H4 (cell line): ENCODE measurements at regions not wholly inside any gene's neighbourhood (a gene's known extent, or its start where the extent isn't known, plus 50 kb on each side); places are given as distances from the start of the nearest gene placed in this dataset.

Experiments
- DNase-seq: peaks from one replicate; pipeline ENCODE4 v3.0.0-alpha.2; 2015; ENCODE audit warnings: low spot score

DNA sequence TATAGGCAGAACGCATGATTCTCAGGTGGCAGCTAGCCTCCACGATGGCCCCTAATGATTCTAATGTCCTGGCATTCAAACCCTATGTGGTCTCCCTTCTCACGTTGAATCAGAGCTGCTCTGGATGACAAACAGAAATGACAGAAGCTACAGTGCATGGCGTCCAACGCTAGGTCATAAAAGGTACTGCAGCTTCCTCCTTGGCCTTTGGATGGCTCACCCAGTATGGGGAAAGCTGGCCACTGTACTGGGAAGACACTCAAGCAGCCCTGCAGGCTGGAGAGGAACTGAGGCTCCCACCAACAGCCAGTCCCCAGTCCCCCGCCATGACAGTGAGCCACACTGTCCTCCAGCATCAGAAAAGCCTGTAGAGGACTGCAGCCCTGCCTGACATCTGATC, 286.3 kb downstream of the FAM43A start:
- DNase-seq, result no peak

DNA sequence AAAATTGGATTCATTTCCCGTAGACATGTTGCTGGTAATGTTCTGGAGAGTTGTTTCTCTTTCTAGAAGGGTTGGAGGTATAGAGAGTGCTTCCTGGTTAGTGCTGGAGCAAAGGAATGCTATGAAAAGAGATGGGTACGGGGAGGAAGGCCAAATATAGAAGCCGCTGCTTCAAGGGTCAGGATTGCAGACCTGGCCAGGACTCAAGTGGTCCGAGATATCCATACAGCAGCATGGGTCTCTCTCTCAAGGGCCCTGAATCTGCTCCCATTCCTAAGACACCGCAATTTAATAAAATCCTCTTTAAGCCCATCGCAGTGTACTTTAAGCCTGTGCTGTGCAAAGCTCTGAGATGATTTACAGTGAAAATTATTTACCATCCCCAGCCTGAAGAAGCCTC, 287.0 kb downstream of the FAM43A start:
- DNase-seq, result no peak

DNA sequence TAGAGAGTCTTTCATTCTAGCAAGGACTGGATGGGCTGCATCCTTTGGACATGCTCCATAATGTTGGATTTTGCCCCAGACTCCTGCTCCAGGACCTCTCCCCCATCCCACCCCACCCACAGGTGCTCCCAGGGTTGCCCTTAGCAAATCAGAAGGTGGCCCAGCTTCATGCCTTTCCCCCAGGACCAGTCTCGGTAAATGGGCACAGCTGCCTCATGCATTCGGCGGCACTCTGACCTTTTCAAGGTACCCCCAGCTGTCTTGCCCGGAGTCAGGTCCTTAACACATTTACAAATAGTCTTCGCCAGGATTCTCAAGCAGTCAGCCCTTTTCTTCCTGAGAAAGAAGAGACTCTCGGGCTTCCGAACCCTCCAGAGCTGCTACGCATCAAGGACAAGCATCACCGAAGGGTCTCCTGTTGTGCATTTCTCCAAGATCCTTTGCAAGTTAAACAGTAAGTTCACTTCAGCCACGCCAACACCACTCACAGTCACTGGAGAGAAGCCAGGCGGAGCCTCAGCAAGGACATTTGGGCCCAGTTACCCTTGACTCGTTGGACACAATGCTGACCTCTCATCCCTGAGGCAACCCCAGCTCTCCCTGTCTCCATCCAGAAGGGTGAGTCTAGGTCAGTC, 287.8 kb downstream of the FAM43A start:
- no peak for DNase-seq

DNA sequence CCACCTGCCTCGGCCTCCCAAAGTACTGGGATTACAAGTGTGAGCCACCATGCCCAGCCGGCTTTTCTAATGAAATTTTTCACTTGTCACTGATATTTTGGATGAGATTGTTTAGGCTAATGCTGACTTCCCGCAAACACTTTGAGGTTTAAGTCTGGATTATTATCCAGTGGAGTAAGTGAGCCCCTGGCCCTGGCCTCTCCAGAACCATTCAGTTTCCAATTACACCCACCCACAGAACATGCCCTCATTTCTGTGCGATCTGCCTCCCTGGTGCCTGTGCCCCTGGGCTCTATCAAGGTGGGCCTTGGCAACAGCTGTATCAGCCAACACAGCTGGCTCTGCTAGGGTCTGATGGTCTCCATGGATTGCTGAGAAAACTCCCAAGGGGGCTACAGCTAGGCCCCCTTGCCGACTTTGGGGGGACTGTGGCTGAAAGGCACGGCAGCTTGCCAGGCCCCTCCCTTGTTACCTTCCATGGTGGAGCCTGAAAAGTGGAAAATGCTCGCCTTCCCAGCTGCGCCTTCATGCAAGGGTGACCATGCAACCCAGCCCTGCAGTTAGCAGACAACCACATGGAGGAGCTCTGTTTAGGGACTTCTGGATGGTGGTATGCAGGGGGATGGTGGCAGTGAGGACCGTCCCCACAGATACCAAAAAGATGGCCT, 288.9 kb downstream of the FAM43A start:
- DNase-seq, result no peak

DNA sequence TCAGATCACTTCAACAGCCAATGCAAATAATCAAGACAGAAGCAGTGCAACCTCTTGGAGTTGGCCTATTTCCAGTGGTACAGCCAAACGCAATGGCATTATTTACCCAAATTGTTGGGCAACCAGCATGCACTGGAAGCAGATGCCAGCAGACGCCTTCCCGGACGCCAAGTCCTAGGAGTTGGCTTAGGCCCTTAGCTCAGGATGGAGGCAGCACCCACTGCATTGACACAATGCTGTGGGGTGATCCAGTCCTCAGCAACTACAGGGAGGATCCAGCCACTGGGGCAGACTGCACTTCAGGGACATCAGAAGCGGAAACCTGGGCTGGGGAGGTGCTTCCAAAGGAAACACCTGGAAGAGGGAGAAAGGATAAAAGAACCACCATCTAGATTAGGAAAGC, 290.4 kb downstream of the FAM43A start:
- no peak for DNase-seq

DNA sequence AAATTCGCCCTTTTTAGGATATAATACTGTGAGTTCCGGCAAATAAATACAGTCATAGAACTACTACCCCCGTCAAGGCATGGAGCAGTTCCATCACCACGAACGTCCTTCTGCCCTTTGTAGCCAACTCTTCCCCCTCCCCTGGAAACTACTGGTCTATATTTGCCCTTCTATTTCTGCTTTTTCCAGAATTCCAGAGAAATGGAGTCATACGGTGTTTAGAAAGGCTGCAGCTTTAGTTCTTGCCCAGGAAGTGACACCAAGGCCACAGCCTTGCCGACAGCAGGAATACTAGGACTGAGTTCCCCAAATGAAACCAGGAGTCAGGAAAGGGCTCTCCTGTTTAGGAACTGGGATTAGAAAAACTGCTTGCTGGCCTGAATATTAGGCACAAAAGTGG, 291.2 kb downstream of the FAM43A start:
- DNase-seq, result no peak

DNA sequence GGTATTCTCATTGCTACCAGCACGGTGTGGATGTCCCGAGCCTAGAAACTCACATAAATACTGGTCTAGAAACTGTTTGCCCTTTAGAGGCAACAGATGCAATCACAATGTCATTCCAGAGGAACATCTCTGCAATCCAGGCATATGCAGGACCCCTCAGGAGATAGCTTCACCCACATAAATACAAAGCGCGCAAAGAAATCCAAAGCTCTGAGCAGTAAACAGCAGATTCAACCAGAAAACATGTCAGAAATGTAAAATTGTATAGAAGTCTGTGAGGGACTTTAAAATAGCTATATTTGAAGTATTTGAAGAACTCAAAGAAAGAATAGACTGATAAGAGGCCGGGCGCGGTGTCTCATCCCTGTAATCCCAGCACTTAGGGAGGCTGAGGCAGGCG, 291.7 kb downstream of the FAM43A start:
- no peak for DNase-seq

DNA sequence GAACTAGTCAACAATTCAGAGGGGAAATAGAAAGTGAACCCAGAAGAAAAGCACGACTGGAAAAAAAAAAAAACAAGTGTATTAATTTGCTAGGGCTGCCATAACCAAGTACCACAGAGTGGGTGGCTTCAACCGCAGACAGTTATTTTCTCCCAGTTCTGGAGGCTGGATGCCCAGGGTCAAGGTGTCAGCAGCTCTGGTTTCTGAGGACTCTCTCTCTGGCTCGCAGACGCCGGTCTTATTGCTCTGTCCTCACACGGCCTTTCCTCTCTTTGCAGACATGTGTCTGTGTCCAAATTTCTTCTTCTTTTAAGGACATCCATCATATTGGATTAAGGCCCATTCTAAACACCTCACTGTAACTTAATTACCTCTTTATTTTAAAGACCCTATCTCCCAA, 291.8 kb downstream of the XXYLT1 start:
- DNase-seq, result no peak

DNA sequence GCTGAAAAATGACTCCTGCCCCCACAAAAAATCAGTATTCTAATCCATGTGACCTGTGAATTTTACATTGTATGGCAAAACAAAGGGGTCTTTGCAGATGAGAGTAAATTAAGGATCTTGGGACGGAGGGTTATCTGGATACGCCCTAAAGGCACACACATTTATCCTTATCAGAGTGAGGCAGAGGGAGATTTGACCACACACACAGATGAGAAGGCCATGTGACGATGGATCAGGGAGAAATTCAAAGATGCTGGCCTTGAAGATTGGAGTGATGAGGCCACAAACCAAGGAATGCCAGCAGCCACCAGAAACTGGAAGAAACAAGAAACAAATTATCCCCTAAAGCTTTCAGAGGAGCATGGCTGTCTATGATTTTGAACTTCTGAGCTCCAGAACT, 288.5 kb downstream of the XXYLT1 start:
- DNase-seq, result no peak

DNA sequence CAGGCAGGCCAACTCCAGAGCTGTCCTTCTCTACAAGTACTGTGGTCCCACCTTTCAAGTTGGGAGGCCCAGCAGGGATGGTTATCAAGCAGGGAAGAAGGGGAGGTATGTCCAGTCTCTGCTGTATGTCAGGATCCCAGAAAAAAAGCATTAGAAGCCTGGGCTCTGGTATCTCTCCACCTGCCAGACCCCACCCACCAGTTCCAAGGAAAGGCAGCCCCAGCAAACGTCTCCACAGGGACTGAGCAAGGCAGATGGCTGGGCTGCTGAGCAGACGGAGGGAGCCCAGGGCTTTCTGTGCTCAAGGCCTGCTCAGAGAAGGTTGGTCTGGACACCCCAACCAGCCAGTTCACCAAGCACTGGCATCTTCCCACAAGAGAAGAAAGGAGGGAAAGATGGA, 287.8 kb downstream of the XXYLT1 start:
- DNase-seq, result no peak

DNA sequence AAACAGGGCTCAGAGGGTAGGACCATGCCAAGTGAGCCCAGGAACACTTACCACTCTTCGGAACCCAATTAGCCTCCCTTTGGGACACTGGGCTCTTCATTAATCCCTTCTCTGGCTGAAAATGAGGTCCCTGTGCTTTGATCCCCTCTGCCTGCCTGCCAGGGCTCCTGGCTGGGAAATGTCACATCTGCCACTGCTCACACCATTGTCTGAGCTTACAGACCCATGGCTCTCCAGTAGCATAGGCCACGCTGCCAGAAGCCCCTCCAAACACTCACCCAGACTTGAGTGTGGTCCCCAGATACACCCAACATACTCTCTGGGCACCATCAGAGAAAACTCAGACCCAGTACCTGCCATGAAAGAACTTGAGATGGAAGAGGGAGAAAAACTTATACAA, 287.3 kb downstream of the XXYLT1 start:
- DNase-seq, result no peak

DNA sequence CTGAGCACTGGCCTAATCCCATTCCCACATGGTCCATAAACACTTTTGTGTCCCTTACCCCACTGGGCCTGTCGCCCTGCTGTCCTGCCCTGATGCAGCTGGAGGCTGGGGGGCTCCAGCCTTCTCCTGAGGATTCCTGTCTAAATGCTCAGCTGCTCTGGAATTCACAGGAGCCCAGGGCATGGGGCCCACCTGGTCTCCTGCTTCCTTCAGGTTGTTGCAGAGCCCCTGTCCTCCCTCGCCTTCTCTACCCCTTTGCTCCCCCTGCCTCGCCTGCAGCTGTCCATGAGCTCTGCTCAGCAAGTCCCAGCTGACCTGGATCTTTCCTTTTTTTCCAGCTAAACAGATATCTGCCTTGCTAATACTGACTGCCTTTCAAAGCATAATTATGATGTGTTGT, 286.9 kb downstream of the XXYLT1 start:
- no peak for DNase-seq

DNA sequence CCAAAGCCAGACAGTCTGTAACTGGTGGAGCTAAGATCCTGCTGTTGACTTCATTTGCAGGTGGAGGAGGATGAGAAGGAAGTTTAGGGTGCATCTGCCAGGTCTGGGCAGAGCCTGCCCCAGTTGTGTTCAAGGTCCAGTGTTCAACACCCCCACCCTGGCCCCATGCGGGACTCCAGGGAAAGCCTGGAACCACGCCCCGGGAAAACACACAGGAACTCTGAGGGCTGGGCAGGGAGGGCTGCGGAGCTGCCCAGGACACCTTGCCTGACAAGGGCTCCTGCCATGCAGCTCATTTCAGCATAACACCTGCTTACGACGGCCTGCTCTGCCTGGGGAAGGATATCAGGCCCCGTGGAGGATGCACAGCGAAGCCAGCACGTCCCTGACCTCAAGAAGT, 286.3 kb downstream of the XXYLT1 start:
- DNase-seq, result no peak

DNA sequence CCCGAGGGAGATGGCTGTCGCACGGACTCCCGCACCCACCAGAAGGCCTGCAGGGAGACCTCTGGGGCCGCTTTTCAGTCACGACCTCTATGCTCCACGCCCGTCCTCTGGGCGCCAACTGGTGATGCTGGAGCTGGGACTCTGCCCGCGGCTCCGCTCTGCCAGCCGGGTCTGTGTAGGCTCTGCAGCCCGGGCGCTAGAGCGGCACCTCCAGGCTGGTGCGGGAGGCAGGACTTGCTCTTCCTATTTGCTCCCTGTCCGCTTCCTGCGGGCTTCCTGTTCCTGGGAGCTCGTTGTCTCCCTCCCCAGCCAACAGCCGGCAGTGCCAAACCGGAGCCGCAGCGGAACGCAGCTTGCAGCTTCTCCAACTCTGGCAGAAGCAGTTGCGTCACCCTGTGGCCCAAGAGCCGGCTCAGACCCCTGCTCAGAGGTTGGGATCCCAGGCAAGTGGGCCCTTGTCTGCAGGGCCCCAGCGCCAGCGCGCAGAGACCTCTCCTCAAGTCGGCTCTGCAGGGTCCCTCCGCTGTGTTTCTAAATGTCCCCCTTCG, 285.9 kb downstream of the XXYLT1 start:
- DNase-seq, result no peak

DNA sequence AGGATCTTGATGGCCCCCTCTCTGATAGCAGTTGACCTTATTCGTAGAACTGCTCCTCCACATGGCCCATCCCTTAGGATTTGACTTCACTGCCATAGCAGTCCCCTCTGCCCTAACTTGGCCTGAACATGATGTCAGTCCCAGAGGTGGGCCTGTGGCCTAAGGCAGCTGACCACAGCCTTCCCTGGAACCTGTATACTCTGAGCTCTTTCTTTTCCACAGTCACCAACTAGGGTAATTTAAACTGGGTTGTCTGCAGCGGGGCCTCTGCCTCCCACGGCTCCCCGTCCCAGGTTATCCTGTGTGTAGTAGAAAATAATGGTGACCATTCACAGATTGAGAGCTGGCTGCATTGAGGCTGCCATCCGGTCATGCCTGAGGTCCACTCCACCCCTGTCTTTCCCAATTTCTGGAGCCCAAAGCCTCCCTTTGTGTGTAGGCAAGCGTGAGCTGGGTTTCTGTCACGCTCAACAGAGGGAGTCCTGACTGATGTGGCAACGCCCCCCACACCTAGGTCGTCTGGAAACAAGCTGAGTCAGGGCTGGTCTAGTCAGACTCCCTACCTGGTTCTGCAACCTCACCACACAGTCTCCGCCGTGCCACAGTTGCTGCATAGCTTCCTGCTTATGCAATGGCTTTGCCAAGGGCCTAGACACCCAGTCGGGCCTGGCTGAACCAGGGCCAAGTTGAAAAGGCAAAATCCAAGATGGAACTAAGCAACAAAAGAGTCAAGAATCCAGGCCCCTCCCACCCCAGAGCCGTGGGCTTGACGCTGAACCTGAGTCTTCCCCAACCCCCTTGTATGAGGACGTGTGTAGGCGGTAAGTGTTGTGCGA, 284.5 kb downstream of the XXYLT1 start:
- DNase-seq, result peak; percentile 82

DNA sequence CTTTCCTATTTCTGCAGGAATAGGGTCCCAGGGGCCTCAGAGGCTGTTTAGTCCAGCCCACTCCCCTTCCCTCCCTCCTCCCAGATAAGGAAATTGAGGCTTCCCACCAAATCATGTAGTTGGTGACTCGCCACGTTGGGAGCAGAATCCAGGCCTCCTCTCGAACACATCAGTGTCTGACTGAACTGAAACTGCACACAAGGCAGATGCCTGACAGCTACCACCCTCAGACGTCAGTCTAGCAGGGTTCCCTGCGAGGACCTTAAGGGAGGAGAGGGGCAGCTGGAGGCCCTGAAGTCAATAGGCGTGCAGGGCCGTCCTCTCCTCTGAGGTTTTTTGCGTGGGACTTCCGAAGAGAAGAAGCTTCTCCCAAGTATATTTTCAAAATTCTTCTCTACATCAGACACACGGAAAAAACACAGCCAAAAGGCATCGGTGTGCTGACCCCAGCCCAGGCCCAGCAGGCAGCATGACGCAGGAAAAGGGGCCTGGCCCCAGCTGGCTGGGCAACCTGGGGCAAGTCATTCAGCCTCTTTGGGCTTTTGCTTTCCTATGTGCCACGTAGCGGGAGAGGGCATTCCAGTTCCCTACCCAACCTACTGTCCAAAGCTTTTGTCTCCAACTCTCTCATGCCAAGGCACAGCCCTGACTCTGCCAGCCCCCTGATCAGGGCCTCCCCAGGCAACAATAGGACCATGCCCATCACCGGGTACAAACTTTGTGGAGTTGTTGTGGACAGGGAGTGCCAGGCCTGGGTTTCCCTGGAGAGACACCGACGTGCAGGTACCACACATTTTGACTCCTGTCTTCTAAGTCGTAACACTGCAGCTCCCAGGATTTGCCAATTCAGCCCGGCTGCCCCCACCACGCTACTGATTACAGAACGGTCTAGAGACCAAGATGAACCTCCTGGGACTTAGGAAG, 283.1 kb downstream of the XXYLT1 start:
- DNase-seq, result no peak

DNA sequence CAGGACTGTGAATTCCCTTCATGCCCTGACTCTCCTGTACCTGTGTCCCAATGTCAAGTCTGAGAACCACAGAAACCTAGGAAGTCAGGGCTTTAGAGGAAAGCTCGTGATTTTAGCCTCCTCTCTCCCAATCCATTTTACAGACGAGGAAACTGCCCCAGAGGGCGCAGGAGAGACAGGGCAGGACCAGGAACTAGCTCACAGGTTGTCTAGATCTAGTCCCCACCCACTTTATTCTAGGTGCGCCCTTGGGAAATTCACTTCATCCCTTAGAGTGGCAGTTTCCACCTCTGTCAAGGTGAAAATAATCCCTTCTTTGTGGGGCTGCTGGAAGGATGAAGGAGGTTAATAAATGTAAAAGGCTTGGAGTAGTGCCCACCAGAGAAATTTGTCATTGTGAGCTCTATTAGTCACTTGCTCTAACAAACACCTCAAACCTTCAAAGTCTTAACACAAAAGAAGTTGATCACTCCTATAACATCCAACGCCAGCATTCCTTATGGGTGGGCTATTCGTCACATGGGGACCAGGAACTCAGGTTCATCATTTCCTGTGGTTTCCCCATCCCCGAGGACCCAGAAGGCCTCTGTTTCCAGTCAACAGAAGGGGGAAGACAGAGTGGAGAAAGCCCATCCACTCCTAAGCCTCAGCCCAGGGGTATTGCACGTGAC, 282.3 kb downstream of the XXYLT1 start:
- DNase-seq, result no peak

DNA sequence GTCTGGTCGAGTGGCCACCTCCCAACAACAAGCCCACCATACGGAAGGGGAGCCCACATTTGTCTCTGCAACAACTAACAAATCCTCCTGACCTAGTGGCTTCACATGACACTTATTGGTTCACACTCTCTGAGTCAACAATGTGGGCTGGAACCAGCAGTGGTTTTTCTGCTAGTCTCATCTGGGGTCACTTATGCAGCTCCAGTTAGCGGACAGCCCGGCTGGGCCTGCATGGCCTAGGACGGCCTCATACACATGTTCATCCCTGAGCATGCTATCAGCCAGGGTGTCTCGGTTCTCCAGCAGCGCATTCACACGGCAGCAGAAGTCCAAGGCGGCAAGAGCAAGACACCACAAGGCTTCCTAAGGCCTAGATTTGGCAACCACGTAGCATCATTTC, 281.7 kb downstream of the XXYLT1 start:
- DNase-seq, result no peak

DNA sequence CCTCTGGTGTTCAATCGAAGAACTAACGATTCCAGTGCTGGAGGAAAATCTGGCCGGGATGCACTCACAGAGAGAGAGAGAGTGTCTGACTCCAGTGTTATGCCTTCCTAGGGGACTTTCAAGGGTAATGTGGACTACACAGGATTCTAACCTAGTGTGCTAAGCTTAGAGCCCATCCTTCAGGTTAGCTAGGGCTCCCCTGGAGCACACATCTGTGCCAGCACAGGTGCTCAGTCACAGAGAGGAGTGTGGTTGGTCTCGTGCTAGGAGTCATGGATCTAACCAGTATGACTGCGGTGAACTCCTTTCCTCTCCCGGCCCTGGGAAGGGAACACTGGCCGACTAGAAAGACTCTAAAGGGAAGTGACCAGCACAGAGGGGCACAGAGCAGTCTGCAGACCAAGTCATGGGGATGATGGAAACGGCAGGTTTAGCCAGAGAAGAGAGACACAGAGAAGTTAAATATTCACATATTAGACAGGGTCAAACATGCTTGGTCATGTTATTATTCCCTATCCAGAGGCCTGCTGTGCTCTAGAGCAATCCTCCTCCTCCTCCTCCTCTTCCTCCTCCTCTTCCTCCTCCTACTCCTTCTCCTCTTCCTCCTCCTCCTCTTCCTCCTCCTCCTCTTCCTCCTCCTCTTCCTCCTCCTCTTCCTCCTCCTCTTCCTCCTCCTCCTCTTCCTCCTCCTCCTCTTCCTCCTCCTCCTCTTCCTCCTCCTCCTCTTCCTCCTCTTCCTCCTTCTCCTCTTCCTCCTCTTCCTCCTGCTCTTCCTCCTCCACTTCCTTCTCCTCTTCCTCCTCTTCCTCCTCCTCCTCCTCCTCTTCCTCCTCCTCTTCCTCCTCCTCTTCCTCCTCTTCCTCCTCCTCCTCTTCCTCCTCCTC, 280.3 kb downstream of the XXYLT1 start:
- DNase-seq, result no peak

DNA sequence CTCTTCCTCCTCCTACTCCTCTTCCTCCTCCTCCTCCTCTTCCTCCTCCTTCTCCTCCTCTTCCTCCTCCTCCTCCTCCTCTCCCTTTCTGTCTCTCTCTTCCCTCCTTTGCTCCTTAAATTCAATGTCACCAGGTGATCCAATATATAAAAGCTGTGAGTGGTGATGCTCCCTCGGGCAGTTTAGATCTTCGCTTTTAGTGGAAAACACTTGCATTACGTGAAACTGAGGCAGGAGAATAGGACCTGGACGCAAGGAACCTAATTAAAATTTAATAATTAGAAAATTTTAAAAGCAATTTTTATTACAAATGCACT, 279.7 kb downstream of the XXYLT1 start:
- DNase-seq, result no peak
